MM.1S (cell line): ENCODE measurements at regions not wholly inside any gene's neighbourhood (a gene's known extent, or its start where the extent isn't known, plus 50 kb on each side); places are given as distances from the start of the nearest gene placed in this dataset.

Source experiments
- CTCF ChIP-seq: fragments of 300-600 bp; sonication (generic); IDR thresholded peaks from 2 replicates; pipeline ENCODE4 v1.5.1; 2016; ENCODE audit warnings: antibody characterized with exemption, low read length, mixed read lengths
- EZH2 ChIP-seq: fragments of 300-600 bp; sonication (generic); optimal IDR thresholded peaks from 2 replicates; pipeline ENCODE3; 2017; ENCODE audit warnings: low read depth, mild to moderate bottlenecking, antibody characterized with exemption, low read length, mixed read lengths
- EZH2phosphoT487 ChIP-seq: fragments of 300-600 bp; sonication (generic); IDR thresholded peaks from 2 replicates; pipeline ENCODE4 v1.6.1; 2018; ENCODE audit warnings: antibody characterized with exemption, low read length

- TF ChIP-seq CTCF (no peak), EZH2phosphoT487 (no peak), EZH2 (no peak)
Observed at GRCh38 chr12:114961491-114961890, 277.5 kb upstream of the TBX3 start.
